ENCODE measurements at regions not wholly inside any gene's neighbourhood (a gene's known extent, or its start where the extent isn't known, plus 50 kb on each side); places are given as distances from the start of the nearest gene placed in this dataset.
"Not testable (repeated sequence)": the region's sequence is repeated elsewhere in the genome, so short reads cannot be mapped to it uniquely, and the experiment has no call there.

GRCh38 chr5:125912028-125912427 is 511.2 kb upstream of the GRAMD2B start:
- DNase-seq: no peak

DNA sequence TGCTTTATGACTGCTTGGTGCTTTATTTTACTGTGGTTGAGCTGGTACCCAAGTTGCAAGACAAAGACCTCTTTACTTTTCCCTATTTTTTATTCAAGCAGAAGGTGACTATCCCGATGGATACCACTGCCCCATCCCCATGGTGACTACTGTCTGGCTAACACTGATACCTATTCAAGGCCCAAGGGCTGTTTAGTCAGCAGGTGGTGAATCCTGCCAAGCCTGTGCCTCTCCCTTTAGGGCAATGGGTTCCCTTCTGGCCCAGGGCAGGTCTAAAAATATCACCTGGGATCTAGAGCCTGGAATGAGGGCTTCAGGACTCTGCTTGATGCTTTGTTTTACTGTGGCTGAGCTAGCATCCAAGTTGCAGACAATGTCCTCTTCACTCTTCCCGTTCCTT is 510.0 kb upstream of the GRAMD2B start:
- no peak for DNase-seq

DNA sequence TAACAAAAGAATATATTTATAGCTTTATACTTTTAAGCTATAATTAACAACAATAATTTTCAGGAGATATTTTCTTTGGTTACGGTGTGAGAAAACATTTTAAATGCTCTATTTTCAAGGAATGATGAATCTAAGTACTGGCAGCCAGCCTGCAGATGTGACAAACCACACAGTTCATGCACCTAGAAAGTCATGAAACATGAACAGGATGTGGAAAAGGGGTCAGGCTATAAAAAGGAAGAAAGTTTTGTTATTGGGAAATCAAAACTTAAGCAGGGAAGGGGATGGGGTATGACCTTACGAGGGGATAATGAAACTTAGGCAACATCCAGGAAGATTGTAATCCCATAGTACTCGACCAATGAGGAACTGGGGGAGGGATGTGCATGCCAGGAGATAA is 508.7 kb upstream of the GRAMD2B start:
- no peak for DNase-seq

- not testable (repeated sequence) for DNase-seq
Observed at GRCh38 chr5:125923958-125924357, 499.3 kb upstream of the GRAMD2B start.

DNA sequence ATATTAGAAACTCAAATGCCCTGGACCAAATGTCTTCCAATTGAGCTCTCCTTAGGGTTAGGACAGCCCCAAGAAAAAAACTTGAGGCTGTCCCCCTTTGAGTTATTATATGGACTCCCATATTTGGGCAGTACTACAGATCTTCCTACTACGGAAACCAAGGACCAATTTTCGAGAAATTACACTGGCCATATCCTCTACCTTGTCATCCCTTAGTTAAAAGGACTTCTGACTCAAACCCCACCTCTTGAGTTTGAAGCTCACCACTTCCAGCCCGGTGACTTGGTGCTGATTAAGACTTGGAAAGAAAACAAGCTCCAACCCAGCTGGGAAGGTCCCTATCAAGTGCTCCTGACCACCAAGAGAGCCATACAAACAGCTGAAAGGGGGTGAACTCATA is 497.0 kb upstream of the GRAMD2B start:
- no peak for DNase-seq

DNA sequence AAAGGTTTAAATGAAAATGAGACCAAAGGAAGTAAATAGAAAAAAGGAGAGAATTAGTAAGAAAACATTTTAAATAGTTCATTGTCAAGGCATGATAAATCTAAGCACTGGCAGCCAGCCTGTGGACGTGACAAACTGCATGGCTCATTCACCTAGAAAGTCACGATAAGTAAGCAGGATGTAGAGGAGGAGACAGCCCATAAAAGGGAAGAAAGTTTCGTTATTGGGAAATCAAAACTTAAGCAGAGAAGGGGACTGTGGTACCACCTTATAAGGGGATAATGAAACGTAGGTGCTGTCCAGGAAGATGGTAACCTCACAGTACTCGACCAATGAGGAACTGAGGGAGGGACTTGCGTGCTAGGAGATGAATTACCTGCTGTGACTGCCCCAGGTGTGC is 494.5 kb upstream of the GRAMD2B start:
- DNase-seq: no peak

DNA sequence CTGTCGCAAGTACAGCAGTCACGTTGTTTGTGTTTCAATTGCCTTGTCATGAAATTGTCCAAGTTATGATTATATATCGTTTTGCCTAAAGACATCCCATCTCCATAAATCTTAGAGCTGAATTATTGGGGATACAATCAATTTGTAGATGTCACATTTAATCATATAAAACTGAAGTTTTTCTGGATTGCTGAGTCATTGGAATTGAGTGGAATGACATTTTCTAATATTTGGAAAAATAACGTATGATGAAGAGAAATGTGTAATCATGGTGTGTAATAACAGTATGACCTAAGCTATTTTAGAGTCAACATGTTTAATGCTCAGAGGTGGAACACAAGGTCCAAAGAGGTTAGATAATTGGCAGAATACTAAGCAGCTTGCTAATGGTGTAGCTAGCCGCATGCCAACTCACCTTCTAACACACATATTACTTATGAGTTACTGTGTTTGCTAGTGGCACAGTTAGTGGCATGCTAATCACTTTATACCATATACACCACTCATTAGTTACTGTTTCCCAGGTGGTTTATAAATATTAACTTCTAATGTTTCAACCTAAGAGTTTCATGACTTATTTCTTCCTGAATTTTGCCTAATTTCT is 473.1 kb upstream of the GRAMD2B start:
- no peak for DNase-seq

- DNase-seq: no peak
Observed at GRCh38 chr5:125961150-125961549, 462.1 kb upstream of the GRAMD2B start.

GRCh38 chr5:125965577-125965976 is 457.6 kb upstream of the GRAMD2B start:
- DNase-seq: no peak

GRCh38 chr5:125967576-125967975 is 455.6 kb upstream of the GRAMD2B start:
- no peak for DNase-seq

DNA sequence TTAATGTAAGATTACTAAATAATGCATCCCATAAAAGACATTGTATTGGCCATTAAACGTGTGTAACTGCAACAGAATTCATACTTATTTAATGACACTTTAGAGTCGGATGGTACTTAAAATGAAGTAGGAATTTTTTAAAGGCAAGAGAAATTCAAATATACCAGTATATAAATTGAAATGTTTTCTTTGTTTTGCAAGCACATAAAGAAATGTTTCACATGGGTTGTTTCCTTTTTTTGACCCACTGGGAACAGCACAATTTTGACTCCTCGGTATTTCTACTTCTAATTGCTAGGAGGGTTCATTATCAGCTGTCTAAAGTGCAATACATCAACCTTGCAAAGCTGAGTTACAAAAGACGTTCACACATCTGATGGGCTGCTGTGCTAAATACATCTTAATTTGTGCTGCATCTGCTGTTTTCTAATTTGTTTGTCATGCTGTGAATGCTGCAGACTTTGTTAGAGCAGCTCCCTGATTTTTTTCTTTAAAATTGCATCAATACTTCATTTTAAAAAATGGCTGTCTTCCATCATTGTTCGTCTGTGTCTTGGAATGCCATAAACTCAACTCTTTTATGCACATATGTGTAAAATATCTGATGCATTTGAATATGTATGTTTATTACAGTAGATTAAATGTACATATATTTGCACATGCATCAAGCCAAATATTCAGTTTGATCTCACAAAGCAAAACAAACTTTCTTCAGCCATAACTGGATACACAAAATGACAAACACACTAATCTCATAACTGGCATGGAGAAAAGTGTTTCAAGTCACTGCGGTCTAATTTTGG is 454.0 kb upstream of the GRAMD2B start:
- DNase-seq: no peak

DNA sequence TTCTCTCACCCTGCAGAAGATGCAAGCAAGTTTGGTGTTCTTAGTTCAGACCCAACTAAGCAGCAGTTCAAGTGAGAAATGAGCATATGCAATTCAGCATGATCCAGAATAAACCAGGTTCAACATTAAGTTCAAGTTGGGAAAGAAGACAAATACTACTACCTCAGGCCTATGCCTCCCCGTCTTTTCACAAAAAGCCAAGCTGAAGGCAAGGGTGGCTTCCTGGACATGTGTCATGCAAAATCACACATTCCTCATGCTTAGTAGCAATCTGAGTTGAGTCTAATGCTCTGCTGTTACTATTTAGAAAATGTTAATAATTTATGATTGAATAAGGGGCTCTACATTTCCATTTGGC is 453.4 kb upstream of the GRAMD2B start:
- no peak for DNase-seq

- no peak for DNase-seq
Observed at GRCh38 chr5:125970631-125971307, 452.4 kb upstream of the GRAMD2B start.

GRCh38 chr5:125972706-125973105 is 450.5 kb upstream of the GRAMD2B start:
- no peak for DNase-seq

DNA sequence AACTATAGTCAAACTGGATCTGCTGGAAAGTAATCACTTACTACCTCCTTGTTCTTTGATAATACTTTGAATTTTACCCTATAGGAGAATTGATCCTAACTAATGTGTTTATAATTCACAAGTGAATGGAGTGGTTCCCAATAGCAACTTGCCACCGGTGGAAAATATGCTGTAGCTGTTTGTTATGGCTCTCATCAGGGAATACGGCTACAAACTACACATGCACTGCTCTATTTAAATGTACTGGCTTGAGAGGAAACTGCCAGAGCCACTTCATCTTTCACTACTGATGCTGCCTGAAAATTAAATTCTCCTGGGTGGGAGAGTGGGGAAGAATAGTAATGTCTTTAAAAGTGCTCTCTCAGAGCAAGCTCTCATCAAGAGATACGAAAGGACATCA is 448.5 kb upstream of the GRAMD2B start:
- DNase-seq: no peak

GRCh38 chr5:125976421-125977000 is 446.7 kb upstream of the GRAMD2B start:
- DNase-seq: no peak

- no peak for DNase-seq
Observed at GRCh38 chr5:125978015-125978414, 445.2 kb upstream of the GRAMD2B start.

GRCh38 chr5:125979636-125980035 is 443.6 kb upstream of the GRAMD2B start:
- no peak for DNase-seq

DNA sequence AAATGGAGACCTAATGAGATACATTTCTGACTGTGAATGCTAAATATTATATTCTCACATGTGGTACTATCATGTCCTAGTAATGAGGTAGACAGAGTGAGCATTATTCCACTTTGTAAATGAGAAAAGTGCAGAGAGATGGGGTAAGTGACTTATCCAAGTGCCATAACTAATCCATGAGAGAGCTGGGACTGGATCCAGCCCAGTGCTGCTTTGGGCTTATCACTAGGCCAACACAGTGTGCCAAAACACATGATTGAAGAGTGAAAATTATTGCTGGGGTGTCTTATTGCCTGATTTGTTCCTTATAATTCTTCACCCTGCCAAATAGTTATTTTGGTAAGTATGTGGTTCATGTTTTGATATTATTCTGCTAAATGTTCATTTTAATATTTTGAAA is 442.2 kb upstream of the GRAMD2B start:
- no peak for DNase-seq

GRCh38 chr5:125987677-125988255 is 435.4 kb upstream of the GRAMD2B start:
- DNase-seq: no peak

DNA sequence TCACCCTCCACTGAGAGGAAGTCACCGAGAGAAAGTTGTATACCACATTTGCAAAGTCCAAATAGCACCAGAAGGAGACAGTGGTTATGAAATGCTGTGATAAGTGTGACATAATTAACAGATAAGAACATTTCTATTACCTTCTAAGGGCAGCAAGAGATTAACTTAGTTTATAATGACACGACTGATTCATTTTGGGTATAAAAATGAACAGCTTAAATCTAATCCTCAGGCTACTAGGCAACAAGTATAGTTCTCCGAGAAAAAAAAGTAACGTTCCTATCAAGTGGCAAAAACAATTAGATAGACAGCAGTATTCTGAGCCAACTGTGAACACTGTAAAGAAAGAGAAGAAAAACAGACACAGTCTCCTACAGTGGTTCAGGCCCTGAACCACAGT is 431.2 kb upstream of the GRAMD2B start:
- no peak for DNase-seq

- not testable (repeated sequence) for DNase-seq
Observed at GRCh38 chr5:125999271-126000030, 423.8 kb upstream of the GRAMD2B start.

DNA sequence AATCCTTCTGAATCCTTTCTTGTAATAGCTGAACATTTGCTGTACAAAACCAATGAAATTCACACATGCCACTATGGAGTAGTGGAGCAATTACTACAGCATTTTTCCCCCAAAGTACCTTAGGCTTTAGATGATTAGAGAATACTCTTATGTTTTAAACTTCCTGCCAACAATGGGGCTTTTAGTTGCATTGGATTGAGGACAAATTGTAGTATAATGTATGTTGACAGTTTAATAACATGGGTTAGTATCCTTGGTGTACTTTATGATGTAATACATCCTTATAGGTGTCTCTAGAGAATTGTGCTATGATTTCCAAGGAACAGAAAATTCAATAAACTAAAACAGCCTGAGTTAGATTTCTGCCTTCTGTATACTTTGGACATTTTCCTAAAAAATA is 422.7 kb upstream of the GRAMD2B start:
- no peak for DNase-seq

Measured in central memory CD4-positive, alpha-beta T cell (primary cell).